PC-9 (cell line): ENCODE measurements at regions not wholly inside any gene's neighbourhood (a gene's known extent, or its start where the extent isn't known, plus 50 kb on each side); places are given as distances from the start of the nearest gene placed in this dataset.

Experiments
- BruUV-seq: library from RNA; stranded (reverse); fragments of 400-500 nt; replicated peaks from 2 replicates; lab custom pipeline; 2021; lab: Mats Ljungman, UMichigan
- CTCF ChIA-PET: fragments of 300-600 bp; sonication (Branson Sonifier 250); formaldehyde crosslinking; loops from one replicate; lab custom pipeline; 2022; ENCODE audit warnings: antibody characterized with exemption; lab: Charles Lee
- POLR2A ChIA-PET: fragments of 300-600 bp; sonication (Branson Sonifier 250); formaldehyde crosslinking; loops from one replicate; lab custom pipeline; 2022; ENCODE audit warnings: antibody characterized with exemption; ENCODE audit not compliant: unreplicated experiment; lab: Charles Lee
- DNase-seq, 2 experiments: peaks; one replicate each; pipeline versions ENCODE4 v3.0.0 to v3.0.0-alpha.2; 2015 to 2022; ENCODE audit warnings: mixed read lengths in 1 of 2
- H2AFZ ChIP-seq: fragments of 200-600 bp; sonication (generic); 2 replicates; pipeline ENCODE4 v1.8.1; 2017; ENCODE audit warnings: antibody characterized with exemption
- H3F3A ChIP-seq: fragments of 200-600 bp; sonication (generic); 2 replicates; pipeline ENCODE4 v1.8.1; 2017; ENCODE audit warnings: antibody characterized with exemption, mild to moderate bottlenecking, low read depth; ENCODE audit not compliant: insufficient read depth
- H3K27ac ChIP-seq: fragments of 200-600 bp; sonication (generic); 2 replicates; pipeline ENCODE4 v1.6.1; 2016; ENCODE audit warnings: mixed run types
- H3K27me3 ChIP-seq: fragments of 200-600 bp; sonication (generic); 2 replicates; pipeline ENCODE4 v1.6.1; 2016; ENCODE audit warnings: low read depth, mixed run types; ENCODE audit not compliant: insufficient read depth
- H3K36me3 ChIP-seq: fragments of 200-600 bp; sonication (generic); 2 replicates; pipeline ENCODE4 v1.6.1; 2016; ENCODE audit warnings: low read depth, mixed run types
- H3K4me1 ChIP-seq: fragments of 200-600 bp; sonication (generic); replicated peaks from 2 replicates; pipeline ENCODE4 v1.6.1; 2016; ENCODE audit warnings: mixed run types; ENCODE audit not compliant: insufficient read depth
- H3K4me2 ChIP-seq: fragments of 200-600 bp; sonication (generic); 2 replicates; pipeline ENCODE4 v1.6.1; 2017; ENCODE audit warnings: mixed run types
- H3K4me3 ChIP-seq: fragments of 200-600 bp; sonication (generic); 2 replicates; pipeline ENCODE4 v1.6.1; 2016; ENCODE audit warnings: mixed run types
- H3K79me2 ChIP-seq: fragments of 200-600 bp; sonication (generic); 2 replicates; pipeline ENCODE4 v1.6.1; 2017; ENCODE audit warnings: low read depth, mixed run types
- H3K9me2 ChIP-seq: fragments of 200-600 bp; sonication (generic); 2 replicates; pipeline ENCODE4 v1.8.1; 2017; ENCODE audit warnings: mild to moderate bottlenecking; ENCODE audit not compliant: insufficient read depth
- H3K9me3 ChIP-seq: fragments of 200-600 bp; sonication (generic); 2 replicates; pipeline ENCODE4 v1.8.1; 2016; ENCODE audit warnings: low read depth; ENCODE audit not compliant: insufficient read depth
- H4K20me1 ChIP-seq: fragments of 200-600 bp; sonication (generic); 2 replicates; pipeline ENCODE4 v1.8.1; 2017; ENCODE audit not compliant: insufficient read depth
- CTCF ChIP-seq: fragments of 200-600 bp; sonication (generic); conservative IDR thresholded peaks from 2 replicates; pipeline ENCODE4 v1.6.1; 2017; ENCODE audit warnings: mixed run types, antibody characterized with exemption, mild to moderate bottlenecking, moderate library complexity
- EZH2 ChIP-seq: fragments of 200-600 bp; sonication (generic); IDR thresholded peaks from 2 replicates; pipeline ENCODE4 v1.8.0; 2017; ENCODE audit warnings: antibody characterized with exemption, low read depth
- intact Hi-C: fragments of 100-400 bp; cut with micrococcal nuclease; formaldehyde crosslinking; loops from one replicate; pipeline ENCODE4 v1.10.0; 2022; ENCODE audit not compliant: unreplicated experiment

GRCh38 chr7:392822-393221 is 102.9 kb downstream of the FOXL3 start:
- Histone ChIP-seq H3K4me1 (no peaks in the 10 kb centered on the region), H2AFZ (no peak overlapping the region), H3K36me3 (no peaks in the 10 kb centered on the region), H3F3A (no peaks in the 10 kb centered on the region), H3K27ac (no peak overlapping the region), H3K9me3 (peaks cover 16% of the 10 kb centered on the region; the same call in 1 of the 2 replicates), H3K4me2 (no peak overlapping the region), H3K27me3 (peaks cover 80% of the 10 kb centered on the region), H4K20me1 (no peaks in the 10 kb centered on the region; the same call in 1 of the 2 replicates), H3K4me3 (no peak overlapping the region), H3K9me2 (no peaks in the 10 kb centered on the region), H3K79me2 (no peaks in the 10 kb centered on the region)
- CTCF ChIA-PET = no interaction called here
- no peak for TF ChIP-seq EZH2
- TF ChIP-seq CTCF = no peak
- intact Hi-C loops = no loop called here
- POLR2A ChIA-PET = no interaction called here
- BruUV-seq = no TSS peak
- DNase-seq = no peak

- H3K4me1 ChIP-seq = no peaks in the 10 kb centered on the region
- intact Hi-C loops = no loop called here
- no TSS peak for BruUV-seq
- no peak overlapping the region for H3K4me2 ChIP-seq
- H3K79me2 ChIP-seq = no peaks in the 10 kb centered on the region
- TF ChIP-seq EZH2 (no peak), CTCF (no peak)
- H3K27me3 ChIP-seq = peaks cover 80% of the 10 kb centered on the region
- H3K36me3 ChIP-seq = no peaks in the 10 kb centered on the region
- no peak overlapping the region for H3K4me3 ChIP-seq
- ChIA-PET POLR2A (interaction anchor here (0.6 kb wide), 1 partner anchor 1009 kb away, joined by 3 read pairs; no protein-coding TSS in a partner anchor), CTCF (no interaction called here)
- DNase-seq = no peak
- H3K27ac ChIP-seq = no peak overlapping the region
- no peak overlapping the region for H2AFZ ChIP-seq
- peaks cover 19% of the 10 kb centered on the region; the same call in 1 of the 2 replicates for H3K9me3 ChIP-seq
- H3K9me2 ChIP-seq = no peaks in the 10 kb centered on the region
- H4K20me1 ChIP-seq = no peaks in the 10 kb centered on the region; the same call in 1 of the 2 replicates
- no peaks in the 10 kb centered on the region for H3F3A ChIP-seq
Measured at GRCh38 chr7:395643-396042, 105.7 kb downstream of the FOXL3 start.

- ChIA-PET CTCF (no interaction called here), POLR2A (no interaction called here)
- Histone ChIP-seq H4K20me1 (no peaks in the 10 kb centered on the region), H3K4me2 (no peak overlapping the region), H3K79me2 (no peaks in the 10 kb centered on the region), H2AFZ (no peak overlapping the region), H3K36me3 (no peaks in the 10 kb centered on the region), H3K27ac (no peak overlapping the region), H3K4me3 (no peak overlapping the region), H3K9me2 (no peaks in the 10 kb centered on the region), H3F3A (no peaks in the 10 kb centered on the region), H3K27me3 (peaks cover 83% of the 10 kb centered on the region), H3K9me3 (peaks cover 19% of the 10 kb centered on the region; the same call in 1 of the 2 replicates), H3K4me1 (no peaks in the 10 kb centered on the region)
- TF ChIP-seq EZH2 (no peak), CTCF (no peak)
- intact Hi-C loops = no loop called here
- BruUV-seq = no TSS peak
- DNase-seq = no peak
Measured at GRCh38 chr7:398888-399287, 108.9 kb downstream of the FOXL3 start.
